CD14-positive monocyte (primary cell): ENCODE measurements at regions not wholly inside any gene's neighbourhood (a gene's known extent, or its start where the extent isn't known, plus 50 kb on each side); places are given as distances from the start of the nearest gene placed in this dataset.

Experiments
- DNase-seq, 3 donors: peaks; one replicate each; pipeline ENCODE4 v3.0.0-alpha.2; 2011 to 2022
- H2AFZ ChIP-seq: 2 replicates; pipeline ENCODE4 v1.6.0; 2012; ENCODE audit warnings: mild to moderate bottlenecking, low read depth, low read length, inconsistent platforms; ENCODE audit not compliant: insufficient read depth, poor library complexity, severe bottlenecking
- H3K27ac ChIP-seq, 2 donors: 1 replicate in 1 of 2; 2 replicates in 1 of 2; pipeline ENCODE4 v1.5.1; 2012 to 2013; ENCODE audit warnings: low read length in 2 of 2, control low read depth in 1 of 2, inconsistent platforms in 1 of 2, low read depth in 1 of 2, mild to moderate bottlenecking in 1 of 2
- H3K27me3 ChIP-seq, 2 donors: one replicate each; pipeline versions ENCODE4 v1.6.0 to v1.6.1; 2011 to 2013; ENCODE audit warnings: low read length in 2 of 2; ENCODE audit not compliant: control insufficient read depth in 2 of 2, insufficient read depth in 2 of 2
- H3K36me3 ChIP-seq, 2 donors: replicated peaks in 1 of 2; 1 replicate in 1 of 2; 2 replicates in 1 of 2; pipeline versions ENCODE4 v1.5.1 to v1.6.1; 2012 to 2013; ENCODE audit warnings: low read length in 2 of 2, control low read depth in 1 of 2, inconsistent platforms in 1 of 2, mild to moderate bottlenecking in 1 of 2; ENCODE audit not compliant: insufficient read depth in 2 of 2, control insufficient read depth in 1 of 2
- H3K4me1 ChIP-seq, 2 donors: 1 replicate in 1 of 2; 2 replicates in 1 of 2; pipeline versions ENCODE4 v1.5.1 to v1.6.1; 2012 to 2013; ENCODE audit warnings: low read length in 2 of 2, control low read depth in 1 of 2, inconsistent platforms in 1 of 2, mild to moderate bottlenecking in 1 of 2, moderate library complexity in 1 of 2; ENCODE audit not compliant: insufficient read depth in 2 of 2, control insufficient read depth in 1 of 2
- H3K4me2 ChIP-seq: replicated peaks from 2 replicates; pipeline ENCODE3; 2012; ENCODE audit warnings: low read length, moderate library complexity, mild to moderate bottlenecking; ENCODE audit not compliant: poor library complexity, severe bottlenecking; ENCODE audit errors: extremely low read depth
- H3K4me3 ChIP-seq, 3 experiments: fragments of 200-600 bp in 1 of 3; sonication (generic) in 1 of 3; replicated peaks in 1 of 3; 1 replicate in 2 of 3; 2 replicates in 1 of 3; pipeline ENCODE4 v1.5.1; 2011 to 2013; ENCODE audit warnings: low read length in 3 of 3, mild to moderate bottlenecking in 3 of 3, control low read depth in 2 of 3, low read depth in 2 of 3, inconsistent platforms in 1 of 3, moderate library complexity in 1 of 3
- H3K79me2 ChIP-seq: 2 replicates; pipeline ENCODE4 v1.6.0; 2012; ENCODE audit warnings: mild to moderate bottlenecking, control low read depth, inconsistent platforms, low read length, moderate library complexity; ENCODE audit not compliant: insufficient read depth
- H3K9ac ChIP-seq: 2 replicates; pipeline ENCODE4 v1.6.0; 2017; ENCODE audit warnings: low read length, mild to moderate bottlenecking; ENCODE audit not compliant: insufficient read depth, poor library complexity, severe bottlenecking
- H3K9me3 ChIP-seq, 2 donors: replicated peaks in 1 of 2; 1 replicate in 1 of 2; 2 replicates in 1 of 2; pipeline versions ENCODE4 v1.5.1 to v1.6.1; 2012 to 2013; ENCODE audit warnings: low read length in 2 of 2, control low read depth in 1 of 2; ENCODE audit not compliant: control insufficient read depth in 1 of 2, insufficient read depth in 1 of 2
- H4K20me1 ChIP-seq: 2 replicates; pipeline ENCODE4 v1.6.0; 2012; ENCODE audit warnings: mild to moderate bottlenecking, low read length, control low read depth, moderate library complexity; ENCODE audit not compliant: insufficient read depth
- H3K27ac Mint-ChIP-seq, 7 donors: one replicate each; pipeline ENCODE4 v1.8.0; 2020; ENCODE audit warnings: mild to moderate bottlenecking in 7 of 7, mixed read lengths in 7 of 7, moderate library complexity in 6 of 7, inconsistent platforms in 2 of 7
- H3K27me3 Mint-ChIP-seq, 3 donors: one replicate each; pipeline ENCODE4 v1.8.0; 2021 to 2022; ENCODE audit warnings: low read depth in 3 of 3, mild to moderate bottlenecking in 3 of 3, mixed read lengths in 3 of 3, moderate library complexity in 3 of 3, inconsistent platforms in 1 of 3
- H3K36me3 Mint-ChIP-seq, 2 donors: one replicate each; pipeline ENCODE4 v1.8.0; 2020; ENCODE audit warnings: mixed read lengths in 2 of 2, inconsistent platforms in 1 of 2, mild to moderate bottlenecking in 1 of 2
- H3K4me1 Mint-ChIP-seq: one replicate; pipeline ENCODE4 v1.8.0; 2020; ENCODE audit warnings: mild to moderate bottlenecking, mixed read lengths
- H3K4me3 Mint-ChIP-seq, 2 donors: one replicate each; pipeline ENCODE4 v1.8.0; 2020; ENCODE audit warnings: mild to moderate bottlenecking in 2 of 2, mixed read lengths in 2 of 2, moderate library complexity in 1 of 2
- H3K9me3 Mint-ChIP-seq, 7 donors: one replicate each; pipeline ENCODE4 v1.8.0; 2020 to 2022; ENCODE audit warnings: mixed read lengths in 7 of 7, mild to moderate bottlenecking in 6 of 7, moderate library complexity in 6 of 7, inconsistent platforms in 2 of 7
- WGBS: methylation state at CpG from one replicate; pipeline ENCODE4 v1.1.5; 2013; ENCODE audit warnings: missing lambda C conversion rate; ENCODE audit not compliant: insufficient coverage; 5-methylcytosine and 5-hydroxymethylcytosine counted together
- intact Hi-C, 2 donors: fragments of 100-400 bp; cut with micrococcal nuclease; formaldehyde crosslinking; loops; one replicate each; pipeline versions ENCODE4 v1.15.0 to v1.15.1; 2023
- TF ChIP-seq, protein P1 (sequence below): fragments of 200-600 bp; IDR thresholded peaks from one replicate; pipeline ENCODE4 v1.8.0; 2022; ENCODE audit warnings: antibody characterized with exemption, mild to moderate bottlenecking

DNA sequence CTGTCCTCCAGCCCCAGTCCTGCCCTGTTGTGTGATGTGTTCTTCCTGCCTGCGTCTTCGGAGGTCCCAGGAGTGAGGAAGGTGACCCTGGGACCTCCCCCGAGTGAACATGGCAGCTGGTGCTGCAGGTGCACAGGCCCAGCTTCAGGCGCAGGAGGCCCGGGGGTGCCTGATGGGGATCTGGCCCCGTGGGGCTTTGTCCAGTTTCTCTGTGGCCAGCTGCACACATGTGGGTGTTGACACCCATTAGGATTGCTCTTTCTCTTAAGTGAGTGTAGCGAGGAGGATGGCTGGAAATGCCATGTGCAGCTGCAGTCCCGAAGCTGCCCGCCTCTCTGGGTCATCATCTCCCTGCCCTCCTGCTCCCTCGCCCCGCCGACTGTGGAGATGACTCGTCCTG lies 1279.7 kb downstream of the BRD1 start:
- no peak overlapping the region for H3K4me3 ChIP-seq
- intact Hi-C loops, result no loop called here
- no peaks in the 10 kb centered on the region for H4K20me1 ChIP-seq
- Mint-ChIP-seq H3K27me3 (peaks cover 0 to 1% (median 0%) of the 10 kb centered on the region in 3 donors), H3K9me3 (no peaks in the 10 kb centered on the region), H3K36me3 (no peaks in the 10 kb centered on the region), H3K4me1 (no peaks in the 10 kb centered on the region), H3K4me3 (no peak overlapping the region), H3K27ac (no peak overlapping the region)
- 91% methylated on average over 12 of the region's 13 CpGs for WGBS
- no peak overlapping the region for H3K27ac ChIP-seq
- no peaks in the 10 kb centered on the region for H3K4me1 ChIP-seq
- H3K4me2 ChIP-seq, result no peak overlapping the region
- no peaks in the 10 kb centered on the region for H3K79me2 ChIP-seq
- H3K36me3 ChIP-seq, result no peaks in the 10 kb centered on the region
- H3K9ac ChIP-seq, result no peak overlapping the region
- no peaks in the 10 kb centered on the region for H3K27me3 ChIP-seq
- DNase-seq, result no peak
- H3K9me3 ChIP-seq, result no peaks in the 10 kb centered on the region
- H2AFZ ChIP-seq, result no peak overlapping the region
- TF ChIP-seq, protein P1, sequence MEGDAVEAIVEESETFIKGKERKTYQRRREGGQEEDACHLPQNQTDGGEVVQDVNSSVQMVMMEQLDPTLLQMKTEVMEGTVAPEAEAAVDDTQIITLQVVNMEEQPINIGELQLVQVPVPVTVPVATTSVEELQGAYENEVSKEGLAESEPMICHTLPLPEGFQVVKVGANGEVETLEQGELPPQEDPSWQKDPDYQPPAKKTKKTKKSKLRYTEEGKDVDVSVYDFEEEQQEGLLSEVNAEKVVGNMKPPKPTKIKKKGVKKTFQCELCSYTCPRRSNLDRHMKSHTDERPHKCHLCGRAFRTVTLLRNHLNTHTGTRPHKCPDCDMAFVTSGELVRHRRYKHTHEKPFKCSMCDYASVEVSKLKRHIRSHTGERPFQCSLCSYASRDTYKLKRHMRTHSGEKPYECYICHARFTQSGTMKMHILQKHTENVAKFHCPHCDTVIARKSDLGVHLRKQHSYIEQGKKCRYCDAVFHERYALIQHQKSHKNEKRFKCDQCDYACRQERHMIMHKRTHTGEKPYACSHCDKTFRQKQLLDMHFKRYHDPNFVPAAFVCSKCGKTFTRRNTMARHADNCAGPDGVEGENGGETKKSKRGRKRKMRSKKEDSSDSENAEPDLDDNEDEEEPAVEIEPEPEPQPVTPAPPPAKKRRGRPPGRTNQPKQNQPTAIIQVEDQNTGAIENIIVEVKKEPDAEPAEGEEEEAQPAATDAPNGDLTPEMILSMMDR, result no peak

DNA sequence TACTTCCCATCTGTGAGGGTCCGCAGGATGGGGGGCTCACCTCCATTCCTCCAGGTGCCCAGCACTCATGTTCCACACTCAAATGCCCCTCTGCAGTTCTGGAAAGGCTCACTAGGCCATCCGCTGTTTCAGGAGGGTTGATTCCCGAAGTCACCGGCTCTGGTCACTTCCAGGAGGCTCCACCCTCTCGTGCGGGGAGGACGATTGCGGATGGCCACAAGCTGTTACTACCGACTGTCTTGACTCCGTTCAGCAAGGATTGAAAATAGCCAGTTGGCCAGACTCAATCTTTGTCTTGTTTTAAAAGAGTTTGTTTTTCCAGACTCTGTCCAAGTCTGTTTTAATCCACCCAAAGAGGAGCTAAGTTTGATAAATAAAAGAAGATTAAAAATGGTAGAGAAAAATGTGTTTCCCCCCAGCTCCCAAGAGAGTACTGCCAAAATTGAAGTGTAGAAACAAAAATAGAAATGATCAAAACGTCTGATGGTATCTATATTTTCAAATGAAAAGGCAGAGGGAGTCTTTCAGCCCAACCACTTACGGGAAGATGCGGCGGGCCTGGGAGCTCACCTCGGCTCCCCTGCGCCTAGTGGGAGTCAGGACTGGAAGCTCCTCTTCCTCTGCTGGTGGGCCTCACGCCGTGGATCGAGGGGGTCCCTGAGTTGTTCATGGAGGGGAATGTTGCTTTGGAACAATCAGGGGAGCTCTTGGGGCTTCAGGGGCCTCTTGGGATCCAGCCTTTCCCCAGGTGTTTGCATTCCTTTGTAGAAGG lies 1280.8 kb downstream of the BRD1 start:
- DNase-seq, result no peak
- Mint-ChIP-seq H3K36me3 (no peaks in the 10 kb centered on the region), H3K9me3 (peaks cover 0 to 4% (median 0%) of the 10 kb centered on the region in 7 donors), H3K27ac (no peak overlapping the region), H3K4me1 (no peaks in the 10 kb centered on the region), H3K4me3 (no peak overlapping the region), H3K27me3 (peaks cover 0 to 1% (median 1%) of the 10 kb centered on the region in 3 donors)
- no peaks in the 10 kb centered on the region for H3K27me3 ChIP-seq
- H3K79me2 ChIP-seq, result no peaks in the 10 kb centered on the region
- TF ChIP-seq, protein P1, result no peak
- 92% methylated on average over 15 of the region's 19 CpGs for WGBS
- no peak overlapping the region for H2AFZ ChIP-seq
- no peak overlapping the region for H3K4me3 ChIP-seq
- no peak overlapping the region for H3K9ac ChIP-seq
- no peaks in the 10 kb centered on the region for H3K9me3 ChIP-seq
- no peak overlapping the region for H3K4me2 ChIP-seq
- no peak overlapping the region for H3K27ac ChIP-seq
- intact Hi-C loops, result no loop called here
- no peaks in the 10 kb centered on the region for H3K4me1 ChIP-seq
- H3K36me3 ChIP-seq, result no peaks in the 10 kb centered on the region
- H4K20me1 ChIP-seq, result no peaks in the 10 kb centered on the region
